ENCODE measurements at regions not wholly inside any gene's neighbourhood (a gene's known extent, or its start where the extent isn't known, plus 50 kb on each side); places are given as distances from the start of the nearest gene placed in this dataset.

GRCh38 chr1:79104617-79105016 is 98.1 kb upstream of the ADGRL4 start:
- no peak for DNase-seq (ENCODE audit: low spot score)
- TF ChIP-seq CTCF (IDR thresholded peaks at IDR 0.05; ENCODE audit: extremely low read depth, missing control alignments) = no peak

GRCh38 chr1:79100385-79100784 is 93.9 kb upstream of the ADGRL4 start:
- no peak for TF ChIP-seq CTCF (IDR thresholded peaks at IDR 0.05; ENCODE audit: extremely low read depth, missing control alignments)
- no peak for DNase-seq (ENCODE audit: low spot score)

- no peak for DNase-seq (ENCODE audit: low spot score)
- no peak for TF ChIP-seq CTCF (IDR thresholded peaks at IDR 0.05; ENCODE audit: extremely low read depth, missing control alignments)
Observed at GRCh38 chr1:79090985-79091384, 84.5 kb upstream of the ADGRL4 start.

GRCh38 chr1:79089946-79090345 is 83.4 kb upstream of the ADGRL4 start:
- TF ChIP-seq CTCF (IDR thresholded peaks at IDR 0.05; ENCODE audit: extremely low read depth, missing control alignments) = no peak

GRCh38 chr1:79082233-79082632 is 75.7 kb upstream of the ADGRL4 start:
- TF ChIP-seq CTCF (IDR thresholded peaks at IDR 0.05; ENCODE audit: extremely low read depth, missing control alignments) = no peak
- DNase-seq (ENCODE audit: low spot score) = no peak

More at GRCh38 chr1:79089946-79090345, 83.4 kb upstream of the ADGRL4 start:
- DNase-seq (ENCODE audit: low spot score) = no peak

GRCh38 chr1:79079770-79080169 is 73.2 kb upstream of the ADGRL4 start:
- no peak for TF ChIP-seq CTCF (IDR thresholded peaks at IDR 0.05; ENCODE audit: extremely low read depth, missing control alignments)
- DNase-seq (ENCODE audit: low spot score) = no peak

- no peak for TF ChIP-seq CTCF (IDR thresholded peaks at IDR 0.05; ENCODE audit: extremely low read depth, missing control alignments)
- no peak for DNase-seq (ENCODE audit: low spot score)
Observed at GRCh38 chr1:79074975-79075374, 68.4 kb upstream of the ADGRL4 start.
